ENCODE measurements at regions not wholly inside any gene's neighbourhood (a gene's known extent, or its start where the extent isn't known, plus 50 kb on each side); places are given as distances from the start of the nearest gene placed in this dataset.
"Not testable (repeated sequence)": the region's sequence is repeated elsewhere in the genome, so short reads cannot be mapped to it uniquely, and the experiment has no call there.

- no peak for DNase-seq (ENCODE audit: low read depth, low spot score)
Observed at GRCh38 chr17:77546772-77547241, 406.0 kb downstream of the SEC14L1 start.

- no peak for DNase-seq (ENCODE audit: low read depth, low spot score)
Observed at GRCh38 chr17:77548967-77549366, 408.2 kb downstream of the SEC14L1 start.

- no peak for DNase-seq (ENCODE audit: low read depth, low spot score)
Observed at GRCh38 chr17:77549726-77550366, 408.7 kb upstream of the TNRC6C start.

GRCh38 chr17:77553459-77554066, 404.9 kb upstream of the TNRC6C start:
- no peak for DNase-seq (ENCODE audit: low read depth, low spot score)

- DNase-seq (ENCODE audit: low read depth, low spot score) = no peak
Observed at GRCh38 chr17:77555121-77555591, 403.3 kb upstream of the TNRC6C start.

GRCh38 chr17:77555741-77556291, 402.7 kb upstream of the TNRC6C start:
- no peak for DNase-seq (ENCODE audit: low read depth, low spot score)

GRCh38 chr17:77556383-77557061, 402.0 kb upstream of the TNRC6C start:
- DNase-seq (ENCODE audit: low read depth, low spot score) = no peak

- DNase-seq (ENCODE audit: low read depth, low spot score) = no peak
Observed at GRCh38 chr17:77558846-77559626, 399.5 kb upstream of the TNRC6C start.

GRCh38 chr17:77560381-77560780, 398.1 kb upstream of the TNRC6C start:
- no peak for DNase-seq (ENCODE audit: low read depth, low spot score)

- DNase-seq (ENCODE audit: low read depth, low spot score) = no peak
Observed at GRCh38 chr17:77560841-77561240, 397.7 kb upstream of the TNRC6C start.

- not testable (repeated sequence) for DNase-seq (ENCODE audit: low read depth, low spot score)
Observed at GRCh38 chr17:77562361-77562760, 396.1 kb upstream of the TNRC6C start.

- no peak for DNase-seq (ENCODE audit: low read depth, low spot score)
Observed at GRCh38 chr17:77563439-77564102, 394.9 kb upstream of the TNRC6C start.

- DNase-seq (ENCODE audit: low read depth, low spot score) = no peak
Observed at GRCh38 chr17:77564278-77564920, 394.1 kb upstream of the TNRC6C start.

GRCh38 chr17:77565166-77565565, 393.3 kb upstream of the TNRC6C start:
- DNase-seq (ENCODE audit: low read depth, low spot score) = no peak

GRCh38 chr17:77566151-77566550, 392.4 kb upstream of the TNRC6C start:
- DNase-seq (ENCODE audit: low read depth, low spot score) = no peak

- DNase-seq (ENCODE audit: low read depth, low spot score) = no peak
Observed at GRCh38 chr17:77566566-77567138, 391.9 kb upstream of the TNRC6C start.

GRCh38 chr17:77568540-77568939, 390.0 kb upstream of the TNRC6C start:
- DNase-seq (ENCODE audit: low read depth, low spot score) = no peak

GRCh38 chr17:77569846-77570564, 388.5 kb upstream of the TNRC6C start:
- no peak for DNase-seq (ENCODE audit: low read depth, low spot score)

GRCh38 chr17:77570565-77570898, 388.0 kb upstream of the TNRC6C start:
- no peak for DNase-seq (ENCODE audit: low read depth, low spot score)
